CD14-positive monocyte (primary cell): ENCODE measurements at regions not wholly inside any gene's neighbourhood (a gene's known extent, or its start where the extent isn't known, plus 50 kb on each side); places are given as distances from the start of the nearest gene placed in this dataset.

ENCODE experiments used
- DNase-seq, 3 donors: peaks; one replicate each; pipeline ENCODE4 v3.0.0-alpha.2; 2011 to 2022
- H2AFZ ChIP-seq: 2 replicates; pipeline ENCODE4 v1.6.0; 2012; ENCODE audit warnings: mild to moderate bottlenecking, low read depth, low read length, inconsistent platforms; ENCODE audit not compliant: insufficient read depth, poor library complexity, severe bottlenecking
- H3K27ac ChIP-seq, 2 donors: 1 replicate in 1 of 2; 2 replicates in 1 of 2; pipeline ENCODE4 v1.5.1; 2012 to 2013; ENCODE audit warnings: low read length in 2 of 2, control low read depth in 1 of 2, inconsistent platforms in 1 of 2, low read depth in 1 of 2, mild to moderate bottlenecking in 1 of 2
- H3K27me3 ChIP-seq, 2 donors: one replicate each; pipeline versions ENCODE4 v1.6.0 to v1.6.1; 2011 to 2013; ENCODE audit warnings: low read length in 2 of 2; ENCODE audit not compliant: control insufficient read depth in 2 of 2, insufficient read depth in 2 of 2
- H3K36me3 ChIP-seq, 2 donors: replicated peaks in 1 of 2; 1 replicate in 1 of 2; 2 replicates in 1 of 2; pipeline versions ENCODE4 v1.5.1 to v1.6.1; 2012 to 2013; ENCODE audit warnings: low read length in 2 of 2, control low read depth in 1 of 2, inconsistent platforms in 1 of 2, mild to moderate bottlenecking in 1 of 2; ENCODE audit not compliant: insufficient read depth in 2 of 2, control insufficient read depth in 1 of 2
- H3K4me1 ChIP-seq, 2 donors: 1 replicate in 1 of 2; 2 replicates in 1 of 2; pipeline versions ENCODE4 v1.5.1 to v1.6.1; 2012 to 2013; ENCODE audit warnings: low read length in 2 of 2, control low read depth in 1 of 2, inconsistent platforms in 1 of 2, mild to moderate bottlenecking in 1 of 2, moderate library complexity in 1 of 2; ENCODE audit not compliant: insufficient read depth in 2 of 2, control insufficient read depth in 1 of 2
- H3K4me2 ChIP-seq: replicated peaks from 2 replicates; pipeline ENCODE3; 2012; ENCODE audit warnings: low read length, moderate library complexity, mild to moderate bottlenecking; ENCODE audit not compliant: poor library complexity, severe bottlenecking; ENCODE audit errors: extremely low read depth
- H3K4me3 ChIP-seq, 3 experiments: fragments of 200-600 bp in 1 of 3; sonication (generic) in 1 of 3; replicated peaks in 1 of 3; 1 replicate in 2 of 3; 2 replicates in 1 of 3; pipeline ENCODE4 v1.5.1; 2011 to 2013; ENCODE audit warnings: low read length in 3 of 3, mild to moderate bottlenecking in 3 of 3, control low read depth in 2 of 3, low read depth in 2 of 3, inconsistent platforms in 1 of 3, moderate library complexity in 1 of 3
- H3K79me2 ChIP-seq: 2 replicates; pipeline ENCODE4 v1.6.0; 2012; ENCODE audit warnings: mild to moderate bottlenecking, control low read depth, inconsistent platforms, low read length, moderate library complexity; ENCODE audit not compliant: insufficient read depth
- H3K9ac ChIP-seq: 2 replicates; pipeline ENCODE4 v1.6.0; 2017; ENCODE audit warnings: low read length, mild to moderate bottlenecking; ENCODE audit not compliant: insufficient read depth, poor library complexity, severe bottlenecking
- H3K9me3 ChIP-seq, 2 donors: replicated peaks in 1 of 2; 1 replicate in 1 of 2; 2 replicates in 1 of 2; pipeline versions ENCODE4 v1.5.1 to v1.6.1; 2012 to 2013; ENCODE audit warnings: low read length in 2 of 2, control low read depth in 1 of 2; ENCODE audit not compliant: control insufficient read depth in 1 of 2, insufficient read depth in 1 of 2
- H4K20me1 ChIP-seq: 2 replicates; pipeline ENCODE4 v1.6.0; 2012; ENCODE audit warnings: mild to moderate bottlenecking, low read length, control low read depth, moderate library complexity; ENCODE audit not compliant: insufficient read depth
- H3K27ac Mint-ChIP-seq, 7 donors: one replicate each; pipeline ENCODE4 v1.8.0; 2020; ENCODE audit warnings: mild to moderate bottlenecking in 7 of 7, mixed read lengths in 7 of 7, moderate library complexity in 6 of 7, inconsistent platforms in 2 of 7
- H3K27me3 Mint-ChIP-seq, 3 donors: one replicate each; pipeline ENCODE4 v1.8.0; 2021 to 2022; ENCODE audit warnings: low read depth in 3 of 3, mild to moderate bottlenecking in 3 of 3, mixed read lengths in 3 of 3, moderate library complexity in 3 of 3, inconsistent platforms in 1 of 3
- H3K36me3 Mint-ChIP-seq, 2 donors: one replicate each; pipeline ENCODE4 v1.8.0; 2020; ENCODE audit warnings: mixed read lengths in 2 of 2, inconsistent platforms in 1 of 2, mild to moderate bottlenecking in 1 of 2
- H3K4me1 Mint-ChIP-seq: one replicate; pipeline ENCODE4 v1.8.0; 2020; ENCODE audit warnings: mild to moderate bottlenecking, mixed read lengths
- H3K4me3 Mint-ChIP-seq, 2 donors: one replicate each; pipeline ENCODE4 v1.8.0; 2020; ENCODE audit warnings: mild to moderate bottlenecking in 2 of 2, mixed read lengths in 2 of 2, moderate library complexity in 1 of 2
- H3K9me3 Mint-ChIP-seq, 7 donors: one replicate each; pipeline ENCODE4 v1.8.0; 2020 to 2022; ENCODE audit warnings: mixed read lengths in 7 of 7, mild to moderate bottlenecking in 6 of 7, moderate library complexity in 6 of 7, inconsistent platforms in 2 of 7
- WGBS: methylation state at CpG from one replicate; pipeline ENCODE4 v1.1.5; 2013; ENCODE audit warnings: missing lambda C conversion rate; ENCODE audit not compliant: insufficient coverage; 5-methylcytosine and 5-hydroxymethylcytosine counted together
- intact Hi-C, 2 donors: fragments of 100-400 bp; cut with micrococcal nuclease; formaldehyde crosslinking; loops; one replicate each; pipeline versions ENCODE4 v1.15.0 to v1.15.1; 2023
- TF ChIP-seq, protein P1 (sequence below): fragments of 200-600 bp; IDR thresholded peaks from one replicate; pipeline ENCODE4 v1.8.0; 2022; ENCODE audit warnings: antibody characterized with exemption, mild to moderate bottlenecking

DNA sequence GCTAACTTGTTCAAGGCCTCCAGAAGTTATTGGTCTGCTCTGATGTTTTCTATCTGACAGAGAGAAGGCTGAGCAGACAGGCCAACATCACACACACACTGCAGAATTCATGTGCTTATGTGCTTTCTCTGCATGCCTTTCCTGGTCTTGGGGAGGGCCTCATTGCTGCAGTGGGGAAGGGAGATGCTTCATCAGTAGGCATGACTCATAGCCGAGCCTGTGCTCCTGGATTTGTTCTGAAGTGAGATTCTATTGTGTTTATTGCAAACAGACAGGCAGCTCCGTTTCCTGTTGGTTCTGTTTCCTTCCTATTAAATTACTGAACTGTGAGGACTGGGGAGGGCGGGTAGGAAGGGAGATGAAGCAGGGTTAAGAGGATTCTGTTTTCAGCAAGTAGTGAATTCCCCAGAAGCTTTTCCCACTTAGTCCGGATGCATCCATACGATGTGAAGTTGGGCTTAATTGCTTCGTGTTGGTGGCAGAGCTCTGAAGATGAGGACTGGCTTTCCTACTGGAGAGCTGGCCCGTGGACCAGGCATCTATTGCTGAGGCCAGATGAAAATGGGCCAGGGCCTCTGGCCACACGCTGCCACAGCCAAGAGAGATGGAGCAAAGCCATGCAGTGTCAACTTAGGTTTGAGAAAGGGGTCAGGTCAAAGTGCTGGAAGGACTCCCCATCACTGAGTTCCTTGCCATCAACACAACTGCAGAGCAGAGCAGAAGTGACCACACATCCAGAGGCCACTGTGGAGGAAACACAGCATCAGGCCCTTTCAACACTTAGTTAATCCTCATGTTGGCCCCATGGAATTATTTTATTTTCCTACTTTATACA is 179.3 kb downstream of the UTP18 start:
- no peak overlapping the region for H2AFZ ChIP-seq
- intact Hi-C loops: no loop called here
- WGBS: 75% methylated on average over 5 of the region's 8 CpGs
- H3K36me3 Mint-ChIP-seq: no peaks in the 10 kb centered on the region
- H3K27ac Mint-ChIP-seq: no peak overlapping the region
- H3K4me1 ChIP-seq: peaks cover 0 to 11% of the 10 kb centered on the region in 2 donors
- H3K4me1 Mint-ChIP-seq: peaks cover 10% of the 10 kb centered on the region
- H4K20me1 ChIP-seq: no peaks in the 10 kb centered on the region
- H3K79me2 ChIP-seq: no peaks in the 10 kb centered on the region
- no peak overlapping the region for H3K4me3 Mint-ChIP-seq
- no peak overlapping the region for H3K27ac ChIP-seq
- H3K9ac ChIP-seq: no peak overlapping the region
- no peak overlapping the region for H3K4me3 ChIP-seq
- no peak for DNase-seq
- H3K9me3 ChIP-seq: no peaks in the 10 kb centered on the region
- no peak overlapping the region for H3K4me2 ChIP-seq
- H3K36me3 ChIP-seq: no peaks in the 10 kb centered on the region
- H3K27me3 Mint-ChIP-seq: peaks cover 0 to under 1% (median 0%) of the 10 kb centered on the region in 3 donors
- TF ChIP-seq, protein P1, sequence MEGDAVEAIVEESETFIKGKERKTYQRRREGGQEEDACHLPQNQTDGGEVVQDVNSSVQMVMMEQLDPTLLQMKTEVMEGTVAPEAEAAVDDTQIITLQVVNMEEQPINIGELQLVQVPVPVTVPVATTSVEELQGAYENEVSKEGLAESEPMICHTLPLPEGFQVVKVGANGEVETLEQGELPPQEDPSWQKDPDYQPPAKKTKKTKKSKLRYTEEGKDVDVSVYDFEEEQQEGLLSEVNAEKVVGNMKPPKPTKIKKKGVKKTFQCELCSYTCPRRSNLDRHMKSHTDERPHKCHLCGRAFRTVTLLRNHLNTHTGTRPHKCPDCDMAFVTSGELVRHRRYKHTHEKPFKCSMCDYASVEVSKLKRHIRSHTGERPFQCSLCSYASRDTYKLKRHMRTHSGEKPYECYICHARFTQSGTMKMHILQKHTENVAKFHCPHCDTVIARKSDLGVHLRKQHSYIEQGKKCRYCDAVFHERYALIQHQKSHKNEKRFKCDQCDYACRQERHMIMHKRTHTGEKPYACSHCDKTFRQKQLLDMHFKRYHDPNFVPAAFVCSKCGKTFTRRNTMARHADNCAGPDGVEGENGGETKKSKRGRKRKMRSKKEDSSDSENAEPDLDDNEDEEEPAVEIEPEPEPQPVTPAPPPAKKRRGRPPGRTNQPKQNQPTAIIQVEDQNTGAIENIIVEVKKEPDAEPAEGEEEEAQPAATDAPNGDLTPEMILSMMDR: no peak
- peaks cover 0 to 3% (median 0%) of the 10 kb centered on the region in 7 donors for H3K9me3 Mint-ChIP-seq
- no peaks in the 10 kb centered on the region for H3K27me3 ChIP-seq

DNA sequence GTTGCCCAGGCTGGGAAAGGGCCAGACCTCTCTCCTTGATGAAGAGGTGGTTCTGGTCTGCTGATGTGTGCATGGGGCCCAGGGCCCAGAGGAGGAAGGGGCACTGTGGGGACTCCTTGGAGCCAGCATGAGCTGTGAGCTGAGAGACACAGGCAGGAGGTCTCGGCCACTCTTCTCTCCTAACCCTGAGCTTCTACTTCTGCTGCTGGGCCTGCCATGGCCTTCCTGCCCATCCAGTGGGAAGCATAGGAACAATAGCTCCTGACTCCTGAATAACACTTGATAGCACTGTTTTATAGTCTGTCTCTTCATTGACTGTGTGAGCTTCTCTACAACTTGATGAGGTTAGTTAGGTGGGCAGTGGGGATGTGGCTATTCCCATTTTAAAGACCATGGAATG is 181.1 kb downstream of the UTP18 start:
- Histone ChIP-seq H3K9me3 (no peaks in the 10 kb centered on the region), H3K4me1 (no peaks in the 10 kb centered on the region), H3K79me2 (no peaks in the 10 kb centered on the region), H4K20me1 (no peaks in the 10 kb centered on the region), H3K4me3 (no peak overlapping the region), H3K27me3 (no peaks in the 10 kb centered on the region), H3K4me2 (no peak overlapping the region), H3K9ac (no peak overlapping the region), H2AFZ (no peak overlapping the region), H3K36me3 (no peaks in the 10 kb centered on the region), H3K27ac (no peak overlapping the region)
- no peak for DNase-seq
- Mint-ChIP-seq H3K4me3 (no peak overlapping the region), H3K27ac (no peak overlapping the region), H3K36me3 (no peaks in the 10 kb centered on the region), H3K27me3 (peaks cover 0 to 2% (median 0%) of the 10 kb centered on the region in 3 donors), H3K4me1 (no peaks in the 10 kb centered on the region), H3K9me3 (peaks cover 0 to 2% (median 0%) of the 10 kb centered on the region in 7 donors)
- TF ChIP-seq, protein P1: no peak
- intact Hi-C loops: no loop called here
- no CpG with 5 or more reads among the region's 1 CpG for WGBS
